Femur (tissue), 1 donor: ENCODE measurements at regions not wholly inside any gene's neighbourhood (a gene's known extent, or its start where the extent isn't known, plus 50 kb on each side); places are given as distances from the start of the nearest gene placed in this dataset.

ENCODE experiments used
- DNase-seq: peaks from one replicate; pipeline ENCODE4 v3.0.0-alpha.2; 2017

DNA sequence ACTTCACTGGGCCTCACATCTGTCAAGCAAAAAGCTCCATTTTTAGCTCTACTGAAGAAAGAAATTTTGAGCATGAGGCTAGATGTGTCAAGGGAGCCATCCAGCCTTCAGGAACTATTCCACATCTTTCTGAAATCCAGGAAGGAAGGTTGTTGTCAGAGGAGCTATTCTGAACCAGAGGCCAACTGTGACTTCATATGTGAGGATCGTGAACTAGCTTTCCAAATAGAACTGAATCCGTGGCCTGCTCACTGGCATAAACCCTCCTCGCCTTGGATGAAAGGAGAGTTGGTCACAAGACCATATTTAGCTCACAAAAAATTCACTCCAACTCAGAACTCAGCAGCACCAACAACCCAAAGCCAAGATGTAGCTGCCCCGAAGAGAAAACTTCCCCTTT, 195.8 kb downstream of the FOXO1 start:
- DNase-seq = peak; percentile 68

- DNase-seq = no peak
Measured at GRCh38 chr13:40471076-40471475, 195.4 kb downstream of the FOXO1 start.

- DNase-seq = no peak
Measured at GRCh38 chr13:40471911-40472310, 194.5 kb downstream of the FOXO1 start.

- DNase-seq = no peak
Measured at GRCh38 chr13:40472427-40473220, 193.8 kb downstream of the FOXO1 start.

DNA sequence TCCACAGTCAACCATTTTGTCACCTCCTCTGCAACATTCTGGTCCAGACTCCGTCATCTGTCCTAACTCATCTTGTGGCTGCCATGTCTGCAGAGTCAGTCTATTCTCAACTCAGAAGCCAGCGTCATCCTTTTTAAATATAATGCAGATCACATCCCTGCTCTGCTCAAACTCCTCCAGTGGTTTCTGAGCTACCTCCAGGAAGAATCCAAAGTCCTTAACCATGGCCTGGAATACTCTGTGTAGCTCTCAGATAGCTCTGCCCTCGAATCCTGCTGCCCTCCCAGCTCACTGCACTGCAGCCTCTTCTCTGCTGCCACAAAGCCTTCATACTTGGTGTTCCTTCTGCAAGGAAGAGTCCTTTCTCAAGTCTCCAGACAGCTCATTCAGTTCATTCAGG, 190.8 kb downstream of the FOXO1 start:
- DNase-seq = no peak

DNA sequence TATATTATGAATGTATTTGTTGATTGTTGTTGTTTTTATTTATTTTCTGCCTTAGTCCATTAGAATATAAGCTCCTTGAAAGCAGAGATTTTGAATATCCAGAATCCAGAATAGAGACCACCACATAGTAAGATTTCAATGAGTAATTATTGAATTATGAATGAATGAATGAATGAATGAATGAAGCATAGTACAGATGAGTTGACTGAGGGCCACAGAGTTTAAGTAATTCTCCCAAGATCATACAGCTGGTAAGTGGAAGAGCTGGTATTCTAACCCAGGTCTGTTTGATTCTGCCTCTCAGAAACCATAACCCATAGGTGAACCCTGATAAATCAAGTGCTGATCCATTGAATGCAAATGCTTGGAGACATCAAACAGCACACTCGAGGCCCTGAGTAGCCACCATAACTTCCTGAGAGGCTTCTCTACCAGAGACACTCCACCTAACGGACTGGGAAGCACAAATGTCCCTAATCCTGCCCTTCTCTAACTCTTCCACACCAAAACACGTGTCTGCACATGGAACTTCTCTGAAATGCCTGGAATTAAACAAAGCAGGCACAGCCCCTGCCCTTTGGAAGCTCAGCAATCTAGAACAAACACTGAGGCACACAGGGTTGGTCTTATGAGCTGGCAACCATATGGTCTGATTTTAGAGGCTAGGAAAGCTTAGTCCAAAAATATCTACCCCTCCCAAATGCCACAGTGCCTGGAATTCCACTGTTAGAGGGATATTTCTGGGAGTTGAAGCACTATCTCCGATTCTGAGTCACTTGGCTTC, 190.1 kb downstream of the FOXO1 start:
- no peak for DNase-seq

DNA sequence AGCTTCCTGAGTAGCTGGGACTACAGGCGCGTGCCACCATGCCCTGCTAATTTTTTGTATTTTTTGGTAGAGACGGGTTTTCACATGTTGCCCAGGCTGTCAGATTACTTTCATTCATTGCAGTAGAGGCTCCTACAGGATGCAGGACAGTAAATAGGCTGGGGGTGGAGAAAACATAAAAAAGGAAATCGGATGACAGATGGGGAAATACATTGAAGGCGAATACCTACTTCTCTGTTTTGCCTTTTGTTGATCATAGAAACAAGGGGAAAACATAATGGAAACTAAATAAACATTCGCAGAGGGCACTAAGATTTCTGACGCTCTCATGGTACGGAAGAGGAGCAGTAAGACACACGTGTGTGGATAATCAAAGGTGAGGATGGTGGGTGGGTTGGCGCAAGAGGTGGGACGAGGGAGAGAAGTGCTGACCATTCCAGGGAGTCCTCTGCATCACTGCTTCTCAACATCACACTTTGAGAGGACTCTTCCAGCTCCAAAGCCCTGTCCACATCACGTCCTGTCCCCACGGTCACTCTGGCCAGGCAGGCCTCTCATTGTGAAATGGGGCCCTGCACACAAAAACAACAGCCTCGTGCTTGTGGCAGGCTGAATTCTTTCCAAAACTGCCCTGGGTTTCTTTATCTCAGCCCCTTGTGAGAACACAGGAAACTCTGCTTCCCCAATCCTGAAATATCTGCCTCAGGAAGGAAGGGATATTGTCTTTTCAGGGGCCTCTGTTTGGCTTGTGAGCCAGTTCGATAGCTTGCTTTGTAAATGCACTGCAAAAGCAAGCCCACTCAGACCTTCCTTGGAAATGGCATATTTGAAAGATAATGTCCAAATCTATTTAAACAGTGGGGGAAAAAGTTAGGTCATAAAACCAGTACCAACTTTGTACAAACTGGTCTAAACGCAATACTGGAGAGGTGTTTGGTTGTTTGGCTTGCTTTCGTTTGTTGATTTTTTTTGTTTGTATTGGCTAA, 188.5 kb downstream of the FOXO1 start:
- DNase-seq = no peak

- no peak for DNase-seq
Measured at GRCh38 chr13:40478775-40479174, 187.7 kb downstream of the FOXO1 start.

DNA sequence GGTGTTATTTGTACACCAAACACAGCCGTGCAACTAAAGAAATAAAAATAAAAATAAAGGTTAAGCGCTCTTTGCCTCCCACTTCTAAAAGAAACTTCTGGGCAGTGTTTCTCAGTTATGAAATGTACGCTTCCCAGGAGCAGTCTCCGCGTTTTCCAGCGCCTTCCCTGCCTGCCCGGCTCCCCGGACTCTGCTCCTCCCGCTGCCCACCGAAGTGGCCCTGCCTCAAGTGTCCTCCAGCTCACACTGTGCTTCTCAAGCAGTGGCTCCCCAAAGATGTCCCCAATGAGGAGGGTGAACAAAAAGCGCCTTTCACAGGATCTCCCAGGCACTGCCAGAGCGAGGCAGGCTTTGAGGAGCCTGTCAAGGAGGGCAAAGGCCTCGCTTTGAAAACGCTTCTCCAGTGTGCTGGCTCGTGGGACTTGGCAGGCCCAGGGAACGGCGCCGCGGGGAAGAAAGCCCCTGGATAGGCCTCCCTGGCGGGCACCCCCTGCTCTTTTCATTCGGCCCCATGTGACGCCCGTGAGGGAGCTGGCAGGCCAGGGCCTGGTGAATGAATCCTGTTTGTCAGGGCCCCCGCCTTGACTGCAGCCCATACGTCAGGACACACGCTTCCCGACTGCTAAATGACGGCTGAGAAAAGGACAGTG, 187.1 kb downstream of the FOXO1 start:
- no peak for DNase-seq

- DNase-seq = no peak
Measured at GRCh38 chr13:40480012-40480914, 186.2 kb downstream of the FOXO1 start.

- DNase-seq = no peak
Measured at GRCh38 chr13:40480915-40481516, 185.4 kb downstream of the FOXO1 start.

DNA sequence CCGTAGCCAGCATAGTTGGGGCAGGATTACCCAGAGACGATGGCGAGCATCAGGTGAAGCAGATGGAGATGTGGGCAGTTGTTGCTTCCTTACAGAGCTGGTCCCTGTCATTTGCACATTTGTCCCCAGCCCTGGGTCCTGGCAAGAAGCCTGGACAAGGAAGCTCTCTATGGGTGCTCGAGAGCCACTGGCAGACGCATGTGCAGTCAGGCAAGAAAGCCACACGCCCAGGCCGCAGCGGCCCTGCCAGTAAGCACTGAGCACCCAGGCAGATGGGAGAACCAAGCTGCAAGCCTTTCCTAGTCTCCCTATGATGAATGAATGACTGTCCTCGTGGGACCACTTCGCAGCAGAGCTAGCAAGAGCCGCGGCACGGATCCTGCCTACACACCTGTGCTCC, 182.8 kb downstream of the FOXO1 start:
- DNase-seq = no peak

DNA sequence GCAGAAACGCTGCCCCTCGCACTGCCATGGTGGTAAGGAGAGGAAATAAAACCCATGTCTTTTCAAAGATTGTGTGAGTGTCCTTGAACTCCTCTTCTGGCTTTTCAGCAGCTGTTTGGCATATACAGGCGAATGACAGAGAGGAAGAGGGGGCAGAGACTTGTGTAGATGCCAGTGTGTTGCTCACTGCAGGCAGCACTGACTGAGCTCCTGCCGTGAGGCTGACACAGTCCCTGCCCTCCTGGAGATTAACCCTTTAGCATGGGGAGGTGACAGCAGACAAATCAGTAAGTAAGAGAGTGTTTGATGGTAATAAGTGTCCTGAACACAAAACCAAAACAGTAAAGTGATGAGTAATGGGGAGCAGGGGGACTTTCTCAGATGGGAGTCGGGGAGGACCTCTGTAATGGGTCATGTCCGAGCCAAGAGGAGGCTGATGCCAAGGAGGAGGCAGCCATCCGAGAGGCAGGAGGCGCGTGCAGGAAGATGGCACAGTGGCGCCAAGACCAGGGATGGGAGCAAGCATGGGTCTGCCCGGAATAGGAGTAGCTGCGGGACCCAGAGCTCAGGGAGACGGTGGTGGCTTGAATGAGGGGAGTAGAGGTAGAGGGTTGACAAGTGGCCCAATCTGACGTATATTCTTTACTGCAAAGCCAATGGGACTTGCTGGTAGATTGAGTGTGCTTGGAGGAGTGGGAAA, 182.2 kb downstream of the FOXO1 start:
- no peak for DNase-seq

- no peak for DNase-seq
Measured at GRCh38 chr13:40484974-40485373, 181.5 kb downstream of the FOXO1 start.

GRCh38 chr13:40485611-40486517, 180.6 kb downstream of the FOXO1 start:
- DNase-seq = no peak

GRCh38 chr13:40486518-40487163, 179.8 kb downstream of the FOXO1 start:
- no peak for DNase-seq

DNA sequence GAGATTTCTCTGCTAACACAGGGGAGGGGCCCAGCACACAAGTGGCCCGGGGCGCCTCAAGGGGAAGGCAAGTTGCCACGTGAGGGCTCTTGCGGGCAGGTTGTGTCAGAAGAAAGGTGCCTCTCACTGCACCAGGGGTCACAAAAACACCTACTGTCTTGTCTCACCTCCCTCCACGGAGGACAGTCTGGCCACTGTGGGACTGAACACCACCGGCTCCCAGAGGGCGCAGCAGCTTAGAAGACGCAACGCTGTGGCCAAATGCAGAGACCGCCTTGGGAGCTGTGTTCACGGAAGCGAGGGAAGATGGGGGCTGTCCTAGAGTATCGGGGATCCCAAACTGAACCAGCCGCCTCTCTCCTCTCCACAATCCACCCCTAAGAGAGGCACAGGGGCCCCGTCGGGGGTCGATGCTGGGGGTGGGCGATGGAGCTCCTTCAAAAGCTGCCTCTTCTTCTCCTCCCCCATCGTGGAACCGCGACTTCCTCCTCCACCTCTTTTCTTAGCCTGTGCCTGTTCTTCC, 177.5 kb downstream of the FOXO1 start:
- DNase-seq = no peak

DNA sequence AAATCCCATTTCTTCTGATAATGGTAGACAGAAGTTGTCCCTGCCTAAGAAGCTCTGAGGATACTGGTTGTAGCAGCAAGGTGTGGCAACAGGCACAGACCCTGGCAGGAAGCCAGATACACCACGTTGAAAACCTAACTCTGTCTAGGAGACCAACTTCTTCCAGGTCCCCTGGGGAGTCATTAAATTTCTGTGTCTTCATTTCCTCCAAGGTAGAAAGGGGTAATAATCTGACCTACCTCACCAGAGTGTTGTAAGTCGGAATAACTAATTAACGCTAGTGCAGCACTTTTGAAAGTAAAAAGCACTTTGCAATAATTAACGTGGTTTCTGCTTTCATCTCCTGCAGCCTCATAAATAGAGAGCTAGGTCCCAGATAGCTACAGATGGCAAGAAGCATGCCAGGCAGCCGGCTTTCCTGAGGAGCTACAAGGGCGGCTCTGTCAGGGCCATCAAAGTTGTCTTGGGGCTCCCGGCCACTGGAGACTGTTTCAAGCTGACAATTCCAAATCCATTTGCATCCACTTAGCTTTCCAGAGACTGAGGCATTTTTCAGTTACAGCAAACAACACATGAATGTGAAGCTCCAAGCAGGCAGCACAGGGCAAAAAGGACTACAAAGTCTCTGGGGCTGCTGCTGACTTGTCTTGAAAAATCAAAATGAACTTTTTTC, 176.2 kb downstream of the FOXO1 start:
- DNase-seq = no peak
